GM21390 (cell line): ENCODE measurements at regions not wholly inside any gene's neighbourhood (a gene's known extent, or its start where the extent isn't known, plus 50 kb on each side); places are given as distances from the start of the nearest gene placed in this dataset.
"Not testable (repeated sequence)": the region's sequence is repeated elsewhere in the genome, so short reads cannot be mapped to it uniquely, and the experiment has no call there.

Experiments used
- ATAC-seq: cut with Tn5 transposase; IDR thresholded peaks from one replicate; pipeline ENCODE4 v1.9.1; 2021; ENCODE audit not compliant: unreplicated experiment

- ATAC-seq, result no peak
Observed at GRCh38 chr3:43236008-43236407, 50.3 kb upstream of the SNRK start.

DNA sequence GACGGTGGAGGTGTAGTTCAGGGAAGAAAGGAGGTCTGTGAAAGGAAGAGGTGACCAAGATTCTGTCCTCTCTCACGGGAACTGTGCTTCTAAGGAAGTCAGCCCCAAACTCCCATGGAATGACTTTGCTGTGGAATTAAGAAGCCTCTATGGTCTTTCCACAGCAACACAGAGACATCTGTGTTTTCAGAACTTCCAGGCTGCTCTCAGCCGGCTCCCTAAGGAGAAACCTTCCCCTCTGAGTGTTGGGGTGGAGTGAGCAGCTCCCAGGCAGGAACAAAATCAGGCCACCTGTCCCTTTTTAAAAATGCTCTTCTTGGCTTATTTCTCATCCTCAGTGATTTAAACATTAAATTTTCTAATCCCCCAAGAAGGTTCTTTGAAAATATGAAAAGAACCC, 53.3 kb upstream of the SNRK start:
- no peak for ATAC-seq

DNA sequence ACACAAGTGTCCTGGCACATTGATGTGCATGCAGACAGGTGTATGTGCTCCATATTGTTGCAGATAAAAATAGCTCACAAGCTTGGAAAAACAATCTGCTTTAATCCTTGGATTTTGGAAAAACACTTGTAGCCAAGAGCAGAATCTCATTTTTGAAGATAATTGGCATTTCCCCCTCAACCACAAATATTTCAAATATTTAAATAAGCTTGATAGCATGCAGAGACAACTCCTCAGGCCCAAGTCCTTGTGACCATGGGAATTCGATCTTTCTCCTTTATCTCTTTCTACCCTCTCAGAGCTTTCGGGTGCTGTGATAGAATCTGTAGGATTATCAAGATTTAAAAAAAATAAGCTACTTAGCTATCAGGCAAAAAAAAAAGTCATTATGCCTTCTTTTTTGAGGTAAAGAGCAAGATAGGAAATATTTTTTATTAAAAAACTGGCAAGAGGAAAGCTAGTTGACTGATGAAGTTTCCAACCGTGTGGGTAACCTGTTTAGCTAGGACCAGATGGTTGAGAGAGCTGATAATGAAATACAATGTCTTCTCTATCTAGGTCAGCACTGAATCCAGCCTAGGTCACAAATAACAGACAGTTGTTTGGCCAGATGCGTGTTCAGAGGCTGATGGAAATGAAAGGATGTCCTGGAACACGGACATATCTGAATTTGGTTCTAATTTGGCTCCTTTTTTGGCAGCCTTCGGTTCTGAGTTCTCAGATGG, 54.9 kb upstream of the SNRK start:
- ATAC-seq, result no peak

DNA sequence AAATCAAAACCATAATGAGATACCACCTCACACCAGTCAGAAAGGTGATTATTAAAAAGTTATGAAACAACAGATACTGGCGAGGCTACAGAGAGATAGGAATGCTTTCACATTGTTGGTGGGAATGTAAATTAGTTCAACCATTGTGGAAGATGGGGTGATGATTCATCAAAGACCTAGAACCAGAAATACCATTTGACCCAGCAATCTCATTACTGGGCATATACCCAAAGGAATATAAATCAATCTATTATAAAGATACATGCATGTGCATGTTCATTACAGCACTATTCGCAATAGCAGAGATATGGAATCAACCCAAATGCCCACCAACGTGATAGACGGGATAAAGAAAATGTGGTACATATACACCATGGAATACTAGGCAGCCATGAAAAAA, 56.5 kb upstream of the SNRK start:
- not testable (repeated sequence) for ATAC-seq

DNA sequence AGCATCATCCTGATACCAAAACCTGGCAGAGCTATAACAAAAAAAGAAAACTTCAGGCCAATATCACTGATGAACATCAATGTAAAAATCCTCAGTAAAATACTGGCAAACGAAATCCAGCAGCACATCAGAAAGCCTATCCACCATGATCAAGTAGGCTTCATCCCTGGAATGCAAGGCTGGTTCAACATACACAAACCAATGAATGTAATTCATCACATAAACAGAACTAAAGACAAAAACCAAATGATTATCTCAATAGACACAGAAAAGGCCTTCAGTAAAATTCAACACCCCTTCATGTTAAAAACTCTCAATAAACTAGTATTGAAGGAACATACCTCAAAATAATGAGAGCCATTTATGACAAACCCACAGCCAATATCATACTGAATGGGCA, 58.7 kb upstream of the SNRK start:
- ATAC-seq, result not testable (repeated sequence)

GRCh38 chr3:43224405-43225073, 61.8 kb upstream of the SNRK start:
- no peak for ATAC-seq

DNA sequence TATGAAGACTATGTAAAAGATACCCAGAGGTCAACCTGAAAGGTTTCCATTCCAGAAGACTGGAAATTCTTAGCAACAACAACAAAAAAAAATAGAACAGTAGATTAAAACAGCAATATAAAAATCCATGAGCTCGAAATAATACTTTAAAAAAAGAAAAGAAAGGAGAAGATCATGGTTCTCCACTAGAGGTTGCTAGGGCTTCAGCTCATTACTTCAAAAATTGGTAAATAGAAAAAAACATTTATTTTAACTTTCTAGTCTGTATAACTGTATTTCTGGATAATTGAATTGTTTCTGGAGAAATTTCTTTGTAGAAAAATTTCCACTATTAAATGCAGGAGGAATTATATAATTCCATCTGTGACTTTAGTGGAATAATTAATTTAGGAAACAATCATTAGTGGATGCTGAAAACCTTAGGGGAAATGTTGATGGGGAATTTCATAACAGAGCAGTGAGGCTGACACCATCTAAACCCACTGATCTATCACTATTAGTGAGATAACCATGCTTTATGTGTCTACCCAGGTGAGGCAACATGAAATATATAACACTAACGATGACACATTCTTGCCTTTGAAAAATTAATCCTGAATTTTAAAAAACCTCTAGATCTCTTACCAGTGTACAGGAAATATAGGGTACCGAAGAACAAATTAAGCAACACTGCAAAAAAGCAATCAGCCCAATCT, 62.5 kb upstream of the SNRK start:
- no peak for ATAC-seq

DNA sequence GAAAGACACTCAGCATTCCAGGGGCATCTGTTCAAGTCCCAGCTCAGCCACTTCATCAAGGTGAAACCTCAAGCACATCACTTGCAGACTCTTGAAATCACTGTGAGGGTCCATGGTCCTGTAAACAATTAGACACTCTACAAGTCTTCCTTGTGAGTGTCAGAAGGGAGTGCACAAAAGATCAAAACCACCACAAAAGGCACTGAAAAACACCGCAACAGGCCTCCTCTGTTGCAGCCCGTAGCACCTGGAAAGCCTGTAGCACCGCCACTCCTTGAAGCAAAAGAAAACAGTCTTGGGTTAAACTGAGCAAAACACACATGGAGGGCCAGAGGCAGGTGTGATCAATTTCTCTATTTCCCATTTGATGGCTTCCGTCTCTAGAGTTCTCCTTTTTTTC, 63.8 kb upstream of the SNRK start:
- no peak for ATAC-seq

DNA sequence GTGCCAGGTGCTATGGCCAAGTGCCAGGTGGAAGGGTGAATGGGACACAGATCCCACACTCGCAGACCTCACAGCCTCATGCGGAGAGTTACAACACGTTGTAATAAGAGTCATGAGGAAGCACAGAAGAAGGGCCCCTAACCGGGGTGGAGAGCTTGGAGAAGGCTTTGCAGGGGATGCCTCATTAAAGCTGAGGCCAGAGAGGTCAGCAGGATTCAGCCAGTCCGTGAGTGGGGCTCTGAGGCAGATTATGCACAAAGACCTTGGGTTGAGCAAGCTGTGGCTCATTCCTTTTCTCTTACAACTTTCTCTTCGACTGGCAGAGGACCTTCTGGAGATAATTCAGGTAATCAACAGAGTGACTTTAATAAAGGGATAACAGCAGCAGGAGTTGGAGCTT, 65.3 kb upstream of the SNRK start:
- no peak for ATAC-seq

GRCh38 chr3:43219616-43220015, 66.7 kb upstream of the SNRK start:
- ATAC-seq, result no peak

DNA sequence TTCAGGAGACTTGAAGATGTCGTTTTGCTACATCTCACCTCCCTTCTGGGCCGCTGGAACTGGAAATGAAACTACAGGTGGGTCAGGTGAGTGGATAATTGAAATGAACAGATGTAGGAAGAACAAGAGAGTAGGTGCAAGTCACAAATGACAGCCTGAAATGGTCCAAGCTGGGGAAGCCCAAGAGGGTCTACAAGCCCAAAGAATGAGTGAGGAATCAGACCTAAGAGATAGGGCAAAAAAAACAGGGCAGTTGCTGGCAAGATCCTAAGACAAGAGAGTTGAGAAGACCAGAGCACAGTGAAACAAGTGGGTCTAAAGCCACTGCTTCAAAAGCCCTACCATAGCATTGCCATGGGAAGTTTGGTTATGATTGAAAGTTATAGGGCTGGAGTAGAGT, 67.4 kb upstream of the SNRK start:
- ATAC-seq, result no peak

GRCh38 chr3:43218156-43218555, 68.2 kb upstream of the SNRK start:
- no peak for ATAC-seq

DNA sequence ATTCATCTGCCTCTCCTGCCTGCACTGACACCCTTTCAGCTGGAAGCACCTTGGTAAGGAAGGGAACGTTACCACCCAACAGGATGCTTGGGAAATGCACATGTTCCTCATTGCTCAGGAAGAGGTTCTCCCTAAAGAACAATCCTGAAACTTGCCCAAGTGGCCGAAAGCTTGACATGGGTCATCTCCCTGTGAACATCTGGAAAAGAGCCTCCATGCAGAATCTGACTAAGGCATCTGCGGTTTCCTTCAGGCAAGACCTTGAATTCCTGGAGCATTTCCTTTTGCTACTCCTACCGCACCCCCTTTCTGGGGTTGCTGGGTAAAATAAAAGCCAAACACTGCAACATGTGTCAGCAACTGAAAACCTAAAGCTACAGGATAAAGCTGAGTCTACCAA, 68.7 kb upstream of the SNRK start:
- ATAC-seq, result no peak

DNA sequence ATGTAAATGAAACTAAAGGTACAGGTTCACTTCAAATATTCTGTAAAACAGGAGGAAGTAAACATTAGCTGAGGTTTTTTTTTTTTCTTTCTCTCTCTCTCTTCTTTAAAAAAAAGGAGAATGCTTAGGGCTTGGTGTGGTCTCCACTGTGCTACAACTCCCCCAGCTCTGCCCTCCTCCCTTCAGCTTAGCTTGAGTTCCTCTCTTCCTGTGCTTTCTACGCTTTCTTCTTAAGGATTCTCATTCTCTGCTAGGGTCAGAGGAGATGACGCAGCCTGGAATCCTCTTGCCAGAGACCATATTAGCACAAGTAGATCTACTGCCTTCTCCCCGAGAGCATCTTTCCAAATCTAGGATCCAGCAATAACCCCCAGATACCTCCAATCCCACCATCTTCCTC, 69.1 kb upstream of the SNRK start:
- ATAC-seq, result no peak

- ATAC-seq, result no peak
Observed at GRCh38 chr3:43215663-43216275, 70.6 kb upstream of the SNRK start.

DNA sequence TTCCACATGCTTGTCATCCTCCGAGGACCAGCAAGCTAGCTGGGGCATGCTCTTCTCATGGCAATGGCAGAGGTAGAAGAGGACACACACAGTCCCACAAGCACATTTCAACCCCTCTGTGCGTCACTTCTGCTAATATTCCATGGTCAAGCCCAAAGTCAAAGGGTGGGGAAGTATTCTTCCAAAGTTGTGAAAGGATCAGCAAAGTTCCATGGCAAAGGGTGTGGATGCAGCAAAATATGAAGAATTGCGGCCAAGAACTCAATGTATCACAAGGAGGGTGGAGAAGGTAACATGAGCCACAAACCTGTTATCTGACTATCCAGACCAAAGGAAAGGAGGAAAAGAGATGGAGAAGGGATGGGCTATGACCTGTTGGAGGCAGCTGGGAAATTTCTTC, 71.2 kb upstream of the SNRK start:
- no peak for ATAC-seq

DNA sequence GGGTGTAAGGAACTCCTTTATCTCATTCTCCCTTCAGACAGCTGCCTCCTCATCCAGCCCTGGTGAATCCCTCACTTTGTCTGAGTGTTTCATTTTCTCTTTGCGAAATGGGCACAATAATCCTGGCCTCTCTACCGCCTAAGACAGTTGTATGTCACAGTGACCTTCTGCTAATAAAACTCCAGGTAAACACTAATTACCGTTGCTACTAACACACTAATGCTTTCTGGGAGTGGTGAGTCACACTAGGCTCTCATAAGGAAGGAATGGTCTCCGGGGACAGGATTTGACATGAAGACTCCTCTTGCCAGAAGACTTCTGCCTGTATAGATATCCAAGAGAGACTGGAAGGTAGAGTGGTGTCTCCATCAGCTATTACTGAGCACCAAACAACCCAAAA, 71.7 kb upstream of the SNRK start:
- ATAC-seq, result no peak

- ATAC-seq, result no peak
Observed at GRCh38 chr3:43213631-43214030, 72.7 kb upstream of the SNRK start.

DNA sequence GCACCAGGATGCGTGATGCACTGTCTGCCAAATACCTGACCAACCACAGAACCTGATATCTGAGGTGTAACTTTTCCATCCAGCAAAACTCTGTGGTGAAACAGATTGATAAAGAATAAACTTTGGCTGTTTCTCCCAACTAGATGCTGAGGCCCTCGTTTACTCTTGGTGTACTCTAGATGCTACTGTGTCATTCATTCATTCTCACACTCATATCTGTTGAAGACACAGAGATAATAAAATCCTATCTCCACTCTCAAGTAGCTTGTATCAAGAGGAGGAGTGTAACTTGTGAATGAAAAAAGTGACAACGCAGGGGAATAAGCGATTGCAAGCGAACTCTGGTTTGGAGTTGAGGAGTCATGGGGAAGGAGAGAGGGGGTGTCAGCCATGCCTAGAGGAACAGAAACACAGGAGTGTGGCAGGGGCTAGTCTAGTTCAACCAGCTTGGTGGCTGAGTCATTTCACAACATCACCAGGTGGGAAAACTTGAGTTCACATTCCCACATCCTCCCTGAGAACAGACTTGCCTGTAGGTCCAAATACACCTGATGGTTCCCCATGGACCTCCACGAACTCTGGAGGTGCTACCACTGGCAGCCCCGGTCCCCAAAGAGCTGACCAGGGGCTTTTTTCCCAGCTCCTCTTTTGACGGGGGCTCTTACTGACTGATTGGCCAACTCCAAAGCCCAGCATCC, 73.3 kb upstream of the SNRK start:
- ATAC-seq, result no peak

DNA sequence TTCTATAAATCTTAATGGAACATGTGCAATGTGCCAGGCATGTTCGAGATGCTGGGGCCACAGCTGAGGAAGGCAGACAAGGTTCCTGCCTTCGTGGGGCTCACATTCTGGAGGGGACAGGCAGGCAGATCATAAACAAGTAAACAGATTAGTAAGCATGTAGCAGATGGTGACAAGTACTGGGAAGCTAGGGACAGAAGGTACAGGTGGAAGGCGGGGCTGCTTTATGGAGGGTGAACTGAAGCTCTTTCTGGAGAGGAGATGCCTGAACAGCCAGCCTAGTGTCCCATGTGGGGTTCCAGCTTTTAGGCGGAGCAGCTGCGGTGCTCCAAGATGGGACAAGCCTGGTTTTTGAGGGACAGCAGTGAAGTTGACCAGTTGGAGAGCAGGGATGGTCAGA, 74.7 kb upstream of the SNRK start:
- no peak for ATAC-seq
